SU-DHL-6 (cell line): ENCODE measurements at regions not wholly inside any gene's neighbourhood (a gene's known extent, or its start where the extent isn't known, plus 50 kb on each side); places are given as distances from the start of the nearest gene placed in this dataset.

Experiments used
- EZH2phosphoT487 ChIP-seq: fragments of 200-600 bp; sonication (generic), shearing (Covaris generic); conservative IDR thresholded peaks from 2 replicates; pipeline ENCODE4 v1.6.1; 2018; ENCODE audit warnings: mild to moderate bottlenecking, antibody characterized with exemption, low read length, moderate library complexity, mixed read lengths
- TF ChIP-seq, protein P1 (sequence below): fragments of 200-600 bp; sonication (generic); IDR thresholded peaks from one replicate; pipeline ENCODE4 v1.5.1; 2017; ENCODE audit warnings: antibody characterized with exemption, mild to moderate bottlenecking, low read length, moderate library complexity; ENCODE audit not compliant: insufficient read depth, poor library complexity, severe bottlenecking

DNA sequence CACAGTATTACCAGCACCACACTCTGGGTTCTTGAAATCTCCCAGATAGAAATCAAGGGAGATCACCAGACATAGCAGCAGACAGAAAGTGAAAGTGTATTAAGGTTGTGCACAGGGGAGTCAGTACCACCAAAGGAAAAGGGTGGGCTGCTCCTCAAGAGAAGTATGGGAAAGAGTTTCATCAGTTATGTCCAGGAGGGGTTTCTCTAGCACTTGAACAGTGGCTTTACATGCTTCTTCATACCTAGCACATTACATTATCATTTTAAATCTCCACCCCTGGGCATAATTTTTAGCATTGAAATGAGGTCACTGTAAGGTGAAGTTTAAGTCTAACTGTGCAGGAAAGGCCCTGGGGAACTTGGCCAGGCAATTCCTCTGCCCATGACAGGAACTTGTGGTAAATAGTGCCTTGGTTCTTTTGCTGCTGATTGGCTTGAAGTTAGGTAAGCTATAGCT is 601.0 kb downstream of the NUF2 start:
- TF ChIP-seq EZH2phosphoT487, result no peak
- TF ChIP-seq, protein P1, sequence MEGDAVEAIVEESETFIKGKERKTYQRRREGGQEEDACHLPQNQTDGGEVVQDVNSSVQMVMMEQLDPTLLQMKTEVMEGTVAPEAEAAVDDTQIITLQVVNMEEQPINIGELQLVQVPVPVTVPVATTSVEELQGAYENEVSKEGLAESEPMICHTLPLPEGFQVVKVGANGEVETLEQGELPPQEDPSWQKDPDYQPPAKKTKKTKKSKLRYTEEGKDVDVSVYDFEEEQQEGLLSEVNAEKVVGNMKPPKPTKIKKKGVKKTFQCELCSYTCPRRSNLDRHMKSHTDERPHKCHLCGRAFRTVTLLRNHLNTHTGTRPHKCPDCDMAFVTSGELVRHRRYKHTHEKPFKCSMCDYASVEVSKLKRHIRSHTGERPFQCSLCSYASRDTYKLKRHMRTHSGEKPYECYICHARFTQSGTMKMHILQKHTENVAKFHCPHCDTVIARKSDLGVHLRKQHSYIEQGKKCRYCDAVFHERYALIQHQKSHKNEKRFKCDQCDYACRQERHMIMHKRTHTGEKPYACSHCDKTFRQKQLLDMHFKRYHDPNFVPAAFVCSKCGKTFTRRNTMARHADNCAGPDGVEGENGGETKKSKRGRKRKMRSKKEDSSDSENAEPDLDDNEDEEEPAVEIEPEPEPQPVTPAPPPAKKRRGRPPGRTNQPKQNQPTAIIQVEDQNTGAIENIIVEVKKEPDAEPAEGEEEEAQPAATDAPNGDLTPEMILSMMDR, result no peak
